ENCODE measurements at regions not wholly inside any gene's neighbourhood (a gene's known extent, or its start where the extent isn't known, plus 50 kb on each side); places are given as distances from the start of the nearest gene placed in this dataset.

DNA sequence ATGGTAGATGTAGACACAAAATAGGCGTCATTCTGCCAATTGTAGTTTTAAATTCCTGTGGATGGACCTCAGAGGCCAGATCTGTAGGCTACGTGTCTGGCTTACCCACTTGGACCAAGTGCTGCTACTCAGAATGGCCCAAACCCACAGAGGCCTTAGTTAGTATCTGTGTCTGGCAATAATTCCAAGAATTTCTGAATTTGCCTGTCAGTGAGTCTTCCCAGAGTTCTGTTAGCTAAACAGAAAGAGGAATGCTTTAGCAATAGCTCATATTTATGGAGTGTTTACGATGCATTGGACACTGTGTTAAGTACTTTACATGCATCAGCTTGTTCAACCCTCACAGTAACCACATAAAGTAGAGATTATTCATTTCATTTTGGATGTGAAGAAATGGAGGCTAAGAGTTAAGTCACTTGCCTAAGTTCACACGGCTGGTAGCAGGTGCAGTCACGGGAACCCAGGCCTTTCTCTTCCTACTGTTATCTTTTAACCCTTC is 231.8 kb downstream of the PTEN start:
- Mint-ChIP-seq H3K27ac (ENCODE audit: unreplicated experiment) (no peak overlapping the region), H3K27me3 (ENCODE audit: unreplicated experiment) (no peaks in the 10 kb centered on the region), H3K9me3 (ENCODE audit: low read depth, unreplicated experiment) (no peaks in the 10 kb centered on the region), H3K4me1 (ENCODE audit: low read depth, unreplicated experiment) (peaks cover 9% of the 10 kb centered on the region), H3K36me3 (ENCODE audit: insufficient read depth, unreplicated experiment) (no peaks in the 10 kb centered on the region), H3K4me3 (ENCODE audit: low read depth, unreplicated experiment) (no peak overlapping the region)
- TF ChIP-seq, protein P1, sequence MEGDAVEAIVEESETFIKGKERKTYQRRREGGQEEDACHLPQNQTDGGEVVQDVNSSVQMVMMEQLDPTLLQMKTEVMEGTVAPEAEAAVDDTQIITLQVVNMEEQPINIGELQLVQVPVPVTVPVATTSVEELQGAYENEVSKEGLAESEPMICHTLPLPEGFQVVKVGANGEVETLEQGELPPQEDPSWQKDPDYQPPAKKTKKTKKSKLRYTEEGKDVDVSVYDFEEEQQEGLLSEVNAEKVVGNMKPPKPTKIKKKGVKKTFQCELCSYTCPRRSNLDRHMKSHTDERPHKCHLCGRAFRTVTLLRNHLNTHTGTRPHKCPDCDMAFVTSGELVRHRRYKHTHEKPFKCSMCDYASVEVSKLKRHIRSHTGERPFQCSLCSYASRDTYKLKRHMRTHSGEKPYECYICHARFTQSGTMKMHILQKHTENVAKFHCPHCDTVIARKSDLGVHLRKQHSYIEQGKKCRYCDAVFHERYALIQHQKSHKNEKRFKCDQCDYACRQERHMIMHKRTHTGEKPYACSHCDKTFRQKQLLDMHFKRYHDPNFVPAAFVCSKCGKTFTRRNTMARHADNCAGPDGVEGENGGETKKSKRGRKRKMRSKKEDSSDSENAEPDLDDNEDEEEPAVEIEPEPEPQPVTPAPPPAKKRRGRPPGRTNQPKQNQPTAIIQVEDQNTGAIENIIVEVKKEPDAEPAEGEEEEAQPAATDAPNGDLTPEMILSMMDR (IDR thresholded peaks at IDR 0.05; ENCODE audit: unreplicated experiment): no peak
- intact Hi-C loops (cut with micrococcal nuclease; ENCODE audit: unreplicated experiment): no loop called here
- BruUV-seq (replicated peaks): no TSS peak
- DNase-seq: no peak
- CTCF ChIA-PET: no interaction called here

DNA sequence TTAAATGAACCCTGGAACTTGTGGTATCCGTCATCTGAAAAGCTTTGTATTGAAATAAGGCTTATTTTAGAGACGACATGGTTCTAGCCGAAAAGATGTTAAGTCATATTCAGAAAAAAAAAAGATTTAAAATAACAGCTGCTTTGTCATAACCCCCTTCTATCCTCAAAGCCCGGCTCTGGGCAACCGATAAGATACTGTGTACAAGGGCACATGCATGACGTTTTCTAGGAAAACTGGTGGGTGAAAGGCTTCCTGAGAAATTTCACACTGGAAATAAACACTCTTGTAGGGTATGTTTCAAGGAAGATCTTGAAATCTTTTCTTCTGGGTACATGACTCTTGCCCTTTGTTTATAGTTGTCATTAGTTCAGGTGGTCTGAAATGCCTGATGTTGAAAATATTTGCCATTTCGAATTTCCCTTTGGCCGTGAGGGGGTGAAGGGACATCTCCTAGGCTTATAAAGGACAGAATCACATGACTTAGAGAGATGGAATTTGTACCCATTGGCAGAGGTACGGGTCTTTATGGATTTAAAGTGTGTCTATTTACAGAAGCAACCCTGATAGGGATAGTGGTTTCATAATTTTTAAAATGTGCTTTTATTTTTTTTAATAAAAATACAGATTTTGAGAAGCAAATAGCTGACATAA is 232.5 kb downstream of the PTEN start:
- no TSS peak for BruUV-seq (replicated peaks)
- Mint-ChIP-seq H3K9me3 (ENCODE audit: low read depth, unreplicated experiment) (no peaks in the 10 kb centered on the region), H3K36me3 (ENCODE audit: insufficient read depth, unreplicated experiment) (no peaks in the 10 kb centered on the region), H3K27me3 (ENCODE audit: unreplicated experiment) (no peaks in the 10 kb centered on the region), H3K4me1 (ENCODE audit: low read depth, unreplicated experiment) (peaks cover 7% of the 10 kb centered on the region), H3K4me3 (ENCODE audit: low read depth, unreplicated experiment) (no peak overlapping the region), H3K27ac (ENCODE audit: unreplicated experiment) (no peak overlapping the region)
- intact Hi-C loops (cut with micrococcal nuclease; ENCODE audit: unreplicated experiment): no loop called here
- TF ChIP-seq, protein P1 (IDR thresholded peaks at IDR 0.05; ENCODE audit: unreplicated experiment): no peak
- CTCF ChIA-PET: no interaction called here
- DNase-seq: no peak

DNA sequence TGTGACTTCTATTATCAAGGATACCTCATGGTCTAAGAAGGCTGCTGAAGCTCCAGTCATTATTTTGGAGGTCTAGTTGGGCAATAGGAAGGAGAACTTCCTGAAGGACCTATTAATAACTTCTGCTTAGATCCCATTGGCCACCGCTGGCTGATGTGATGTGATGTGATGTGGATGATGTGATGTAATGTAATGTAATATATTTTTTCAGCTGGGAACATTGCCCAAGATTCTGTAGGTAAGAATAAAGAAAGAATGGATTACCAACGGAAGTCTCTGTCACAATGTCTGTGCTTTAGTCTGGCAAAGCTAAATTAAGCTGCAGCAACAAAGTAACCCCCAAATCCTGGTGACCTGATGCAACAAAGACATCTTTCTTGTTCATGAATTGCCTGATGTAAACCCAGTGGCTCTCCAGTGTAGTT is 233.7 kb downstream of the PTEN start:
- no peak for DNase-seq
- TF ChIP-seq, protein P1 (IDR thresholded peaks at IDR 0.05; ENCODE audit: unreplicated experiment): no peak
- Mint-ChIP-seq H3K9me3 (ENCODE audit: low read depth, unreplicated experiment) (no peaks in the 10 kb centered on the region), H3K27me3 (ENCODE audit: unreplicated experiment) (no peaks in the 10 kb centered on the region), H3K4me1 (ENCODE audit: low read depth, unreplicated experiment) (no peaks in the 10 kb centered on the region), H3K36me3 (ENCODE audit: insufficient read depth, unreplicated experiment) (no peaks in the 10 kb centered on the region), H3K27ac (ENCODE audit: unreplicated experiment) (no peak overlapping the region), H3K4me3 (ENCODE audit: low read depth, unreplicated experiment) (no peak overlapping the region)
- intact Hi-C loops (cut with micrococcal nuclease; ENCODE audit: unreplicated experiment): no loop called here
- CTCF ChIA-PET: no interaction called here
- no TSS peak for BruUV-seq (replicated peaks)

DNA sequence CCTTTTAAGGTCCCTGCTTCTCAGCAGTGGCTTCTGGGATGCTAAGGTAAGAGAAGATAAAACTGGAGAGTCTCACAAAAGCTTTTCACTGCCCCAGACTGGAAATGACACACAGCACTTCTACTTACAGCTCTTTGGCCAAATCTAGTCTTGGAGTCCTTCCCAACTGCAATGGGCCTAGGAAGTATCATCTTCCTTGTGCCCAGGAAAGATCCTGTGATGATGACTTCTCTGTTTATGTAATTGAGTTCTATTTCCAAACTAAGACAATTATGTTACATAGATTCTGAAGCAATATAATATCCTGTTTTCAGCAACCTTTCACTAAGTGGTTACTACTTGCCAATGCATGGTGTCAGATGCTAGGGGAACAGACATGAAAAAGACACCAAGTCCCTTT is 234.1 kb downstream of the PTEN start:
- BruUV-seq (replicated peaks): no TSS peak
- no peak for DNase-seq
- no peaks in the 10 kb centered on the region for H3K4me1 Mint-ChIP-seq (ENCODE audit: low read depth, unreplicated experiment)
- CTCF ChIA-PET: no interaction called here
- no peak overlapping the region for H3K4me3 Mint-ChIP-seq (ENCODE audit: low read depth, unreplicated experiment)
- no peaks in the 10 kb centered on the region for H3K9me3 Mint-ChIP-seq (ENCODE audit: low read depth, unreplicated experiment)
- H3K27ac Mint-ChIP-seq (ENCODE audit: unreplicated experiment): no peak overlapping the region
- no peaks in the 10 kb centered on the region for H3K36me3 Mint-ChIP-seq (ENCODE audit: insufficient read depth, unreplicated experiment)
- TF ChIP-seq, protein P1 (IDR thresholded peaks at IDR 0.05; ENCODE audit: unreplicated experiment): no peak
- intact Hi-C loops (cut with micrococcal nuclease; ENCODE audit: unreplicated experiment): no loop called here
- H3K27me3 Mint-ChIP-seq (ENCODE audit: unreplicated experiment): no peaks in the 10 kb centered on the region

Data from Calu3 (cell line).